B cell (primary cell): ENCODE measurements at regions not wholly inside any gene's neighbourhood (a gene's known extent, or its start where the extent isn't known, plus 50 kb on each side); places are given as distances from the start of the nearest gene placed in this dataset.

Source experiments
- ATAC-seq: fragments of 200-7000 bp; cut with Tn5 transposase; one replicate; pipeline ENCODE4 v1.10.0; 2021; ENCODE audit warnings: low read depth, mild to moderate bottlenecking, moderate number of reproducible peaks, moderate library complexity
- CTCF ChIA-PET: fragments of 350-600 bp; sonication (Branson Sonifier 250); formaldehyde crosslinking; loops from one replicate; lab custom pipeline; 2021; ENCODE audit warnings: antibody characterized with exemption, inconsistent platforms; lab: Charles Lee
- POLR2A ChIA-PET: fragments of 350-600 bp; sonication (Branson Sonifier 250); formaldehyde crosslinking; loops from one replicate; lab custom pipeline; 2021; ENCODE audit warnings: antibody characterized with exemption; lab: Charles Lee
- DNase-seq: peaks from one replicate; pipeline ENCODE4 v3.0.0; 2013
- H2AFZ ChIP-seq: 2 replicates; pipeline ENCODE4 v1.6.1; 2012; ENCODE audit warnings: mild to moderate bottlenecking, low read depth, low read length; ENCODE audit not compliant: insufficient read depth, poor library complexity, severe bottlenecking
- H3K27ac ChIP-seq, 2 donors: 1 replicate in 1 of 2; 2 replicates in 1 of 2; pipeline ENCODE4 v1.5.1; 2012 to 2013; ENCODE audit warnings: low read length in 2 of 2, mild to moderate bottlenecking in 2 of 2, moderate library complexity in 1 of 2
- H3K27me3 ChIP-seq, 4 experiments: fragments of 200-600 bp in 1 of 4; sonication (generic) in 1 of 4; replicated peaks in 1 of 4; 1 replicate in 2 of 4; 2 replicates in 2 of 4; pipeline versions ENCODE4 v1.6.1 to v1.7.0; 2013 to 2016; ENCODE audit warnings: low read length in 3 of 4, mild to moderate bottlenecking in 2 of 4, mixed read lengths in 1 of 4, moderate library complexity in 1 of 4; ENCODE audit not compliant: insufficient read depth in 4 of 4, control insufficient read depth in 3 of 4; ENCODE audit errors: control extremely low read depth in 1 of 4
- H3K36me3 ChIP-seq, 2 experiments: replicated peaks in 1 of 2; 1 replicate in 1 of 2; 2 replicates in 1 of 2; pipeline versions ENCODE4 v1.6.1 to v1.7.1; 2013; ENCODE audit warnings: low read length in 1 of 2; ENCODE audit not compliant: insufficient read depth in 2 of 2, control insufficient read depth in 1 of 2; ENCODE audit errors: control extremely low read depth in 1 of 2, extremely low read depth in 1 of 2
- H3K4me1 ChIP-seq, 2 donors: fragments of 200-600 bp in 1 of 2; sonication (generic) in 1 of 2; 1 replicate in 1 of 2; 2 replicates in 1 of 2; pipeline versions ENCODE4 v1.5.1 to v1.6.1; 2013 to 2017; ENCODE audit warnings: low read length in 2 of 2; ENCODE audit not compliant: control insufficient read depth in 2 of 2, insufficient read depth in 2 of 2
- H3K4me2 ChIP-seq: replicated peaks from 2 replicates; pipeline ENCODE3; 2012; ENCODE audit warnings: mild to moderate bottlenecking, low read depth, low read length; ENCODE audit not compliant: poor library complexity, severe bottlenecking
- H3K4me3 ChIP-seq, 5 experiments: fragments of 200-600 bp in 1 of 5; sonication (generic) in 1 of 5; 1 replicate in 3 of 5; 2 replicates in 2 of 5; pipeline versions ENCODE4 v1.5.1 to v1.7.0; 2011 to 2016; ENCODE audit warnings: low read length in 4 of 5, mild to moderate bottlenecking in 4 of 5, low read depth in 2 of 5, control low read depth in 1 of 5, moderate library complexity in 1 of 5; ENCODE audit not compliant: insufficient read depth in 1 of 5; ENCODE audit errors: control extremely low read depth in 1 of 5, extremely low read depth in 1 of 5
- H3K79me2 ChIP-seq: fragments of 200-600 bp; sonication (generic); one replicate; pipeline ENCODE4 v1.6.0; 2016; ENCODE audit warnings: low read length; ENCODE audit not compliant: control insufficient read depth, insufficient read depth
- H3K9ac ChIP-seq: fragments of 200-600 bp; sonication (generic); 2 replicates; pipeline ENCODE4 v1.6.1; 2017; ENCODE audit warnings: mild to moderate bottlenecking, low read length, moderate library complexity
- H3K9me3 ChIP-seq, 3 donors: one replicate each; pipeline versions ENCODE4 v1.6.1 to v1.7.1; 2013; ENCODE audit warnings: low read length in 2 of 3; ENCODE audit not compliant: control insufficient read depth in 2 of 3, insufficient read depth in 1 of 3; ENCODE audit errors: control extremely low read depth in 1 of 3
- H4K20me1 ChIP-seq: 2 replicates; pipeline ENCODE4 v1.6.0; 2012; ENCODE audit warnings: mild to moderate bottlenecking, low read length; ENCODE audit not compliant: insufficient read depth, control insufficient read depth, poor library complexity, severe bottlenecking
- H3K27ac Mint-ChIP-seq: one replicate; pipeline ENCODE4 v1.8.0; 2021; ENCODE audit warnings: mixed read lengths
- H3K27me3 Mint-ChIP-seq: one replicate; pipeline ENCODE4 v1.8.0; 2021; ENCODE audit warnings: mixed read lengths
- H3K4me1 Mint-ChIP-seq: one replicate; pipeline ENCODE4 v1.8.0; 2021; ENCODE audit warnings: mixed read lengths
- H3K4me3 Mint-ChIP-seq: one replicate; pipeline ENCODE4 v1.8.0; 2021; ENCODE audit warnings: mixed read lengths
- H3K9me3 Mint-ChIP-seq: one replicate; pipeline ENCODE4 v1.8.0; 2022; ENCODE audit warnings: mixed read lengths; ENCODE audit not compliant: insufficient read depth
- CTCF ChIP-seq: fragments of 200-600 bp; IDR thresholded peaks from one replicate; pipeline ENCODE4 v1.8.0; 2022; ENCODE audit warnings: antibody characterized with exemption, mild to moderate bottlenecking
- EZH2 ChIP-seq: IDR thresholded peaks from 2 replicates; pipeline ENCODE4 v1.6.1; 2012; ENCODE audit warnings: borderline replicate concordance, low read depth, mild to moderate bottlenecking, moderate library complexity, low read length; ENCODE audit not compliant: insufficient read depth, poor library complexity, severe bottlenecking
- WGBS: methylation state at CpG from one replicate; pipeline ENCODE4 v1.1.5; 2013; ENCODE audit warnings: missing lambda C conversion rate; ENCODE audit not compliant: insufficient coverage; 5-methylcytosine and 5-hydroxymethylcytosine counted together
- intact Hi-C: fragments of 100-400 bp; cut with micrococcal nuclease; formaldehyde crosslinking; loops from one replicate; pipeline ENCODE4 v1.10.0; 2022

DNA sequence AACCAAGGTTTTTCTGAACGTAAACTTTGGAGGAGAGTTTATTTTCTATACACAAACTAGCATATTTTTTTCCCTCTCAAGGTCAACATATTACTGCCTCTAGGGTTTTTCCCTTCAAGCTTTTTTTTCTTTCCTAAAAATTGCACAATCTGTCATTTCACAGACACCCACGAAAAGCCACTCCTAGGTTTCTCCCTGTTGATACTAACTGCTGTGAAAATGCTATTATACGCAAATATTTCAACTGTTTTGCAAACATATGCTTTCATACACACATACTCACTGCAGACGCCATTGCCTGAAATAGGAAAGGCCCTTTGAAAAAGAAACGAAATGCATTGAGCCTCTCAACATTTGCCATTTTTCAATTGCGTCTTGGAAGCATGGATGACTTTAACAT, 333.0 kb downstream of the CD83 start:
- Mint-ChIP-seq H3K4me1 (peaks cover 30% of the 10 kb centered on the region), H3K27me3 (no peaks in the 10 kb centered on the region), H3K4me3 (no peak overlapping the region), H3K9me3 (peaks cover 9% of the 10 kb centered on the region), H3K27ac (no peak overlapping the region)
- POLR2A ChIA-PET: no interaction called here
- intact Hi-C loops: no loop called here
- no peak for TF ChIP-seq CTCF
- TF ChIP-seq EZH2: no peak
- H3K79me2 ChIP-seq: no peaks in the 10 kb centered on the region
- CTCF ChIA-PET: no interaction called here
- H3K4me1 ChIP-seq: peaks cover 26% of the 10 kb centered on the region in 2 donors
- no peak for ATAC-seq
- no peak overlapping the region for H2AFZ ChIP-seq
- H3K9ac ChIP-seq: no peak overlapping the region
- no peak overlapping the region for H3K27ac ChIP-seq
- H3K9me3 ChIP-seq: peaks cover 0 to 5% (median 0%) of the 10 kb centered on the region in 3 donors
- DNase-seq: no peak
- WGBS: 89% methylated on average over 4 of the region's 6 CpGs
- H3K27me3 ChIP-seq: no peaks in the 10 kb centered on the region
- H4K20me1 ChIP-seq: no peaks in the 10 kb centered on the region
- H3K4me2 ChIP-seq: no peak overlapping the region
- no peaks in the 10 kb centered on the region for H3K36me3 ChIP-seq
- no peak overlapping the region for H3K4me3 ChIP-seq

DNA sequence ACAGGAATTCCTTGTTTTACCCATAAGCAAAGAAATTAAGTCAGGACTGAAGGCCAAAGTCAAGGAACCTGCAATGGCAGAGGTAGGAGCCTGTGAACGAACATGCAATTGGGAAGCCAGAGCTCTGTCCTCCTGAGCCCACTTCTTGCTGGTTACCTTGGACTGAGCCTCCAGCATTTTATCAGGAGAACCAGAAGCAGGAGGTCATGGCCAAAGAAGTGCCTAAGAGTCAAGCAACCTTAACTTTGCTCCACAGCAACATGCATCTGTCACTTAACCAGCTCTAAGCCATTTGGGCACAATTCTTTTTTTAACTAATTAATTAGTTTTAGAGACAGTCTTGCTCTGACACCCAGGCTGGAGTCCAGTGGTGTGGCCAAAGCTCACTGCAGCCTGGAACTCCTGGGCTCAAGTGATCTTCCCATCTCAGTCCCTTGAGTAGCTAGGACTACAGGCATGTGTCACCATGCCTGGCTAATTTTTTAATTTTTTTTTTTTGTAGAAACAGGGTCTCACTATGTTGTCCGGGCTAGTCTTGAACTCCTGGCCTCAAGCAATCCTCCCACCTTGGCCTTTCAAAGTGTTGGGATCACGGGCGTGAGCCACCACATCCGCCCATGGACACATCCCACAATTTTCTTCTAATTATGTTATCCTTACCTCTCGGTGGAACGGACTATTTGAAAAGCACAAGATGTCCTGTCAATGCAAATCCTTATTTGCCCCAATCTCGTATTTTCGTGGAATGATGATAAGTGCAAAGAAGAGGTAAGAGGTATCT, 334.2 kb downstream of the CD83 start:
- intact Hi-C loops: no loop called here
- no peak for ATAC-seq
- H3K36me3 ChIP-seq: no peaks in the 10 kb centered on the region
- H3K4me1 ChIP-seq: peaks cover 26% of the 10 kb centered on the region in 2 donors
- Mint-ChIP-seq H3K9me3 (peaks cover 9% of the 10 kb centered on the region), H3K27me3 (no peaks in the 10 kb centered on the region), H3K4me1 (peaks cover 30% of the 10 kb centered on the region), H3K4me3 (no peak overlapping the region), H3K27ac (no peak overlapping the region)
- no peak overlapping the region for H3K9ac ChIP-seq
- no peaks in the 10 kb centered on the region for H3K27me3 ChIP-seq
- no peak overlapping the region for H3K4me2 ChIP-seq
- no peak overlapping the region for H3K27ac ChIP-seq
- H4K20me1 ChIP-seq: no peaks in the 10 kb centered on the region
- CTCF ChIA-PET: no interaction called here
- WGBS: 95% methylated on average over 4 of the region's 9 CpGs
- POLR2A ChIA-PET: no interaction called here
- H3K79me2 ChIP-seq: no peaks in the 10 kb centered on the region
- no peak for DNase-seq
- H3K4me3 ChIP-seq: no peak overlapping the region
- H2AFZ ChIP-seq: no peak overlapping the region
- TF ChIP-seq CTCF (no peak), EZH2 (no peak)
- H3K9me3 ChIP-seq: peaks cover 0 to 5% (median 0%) of the 10 kb centered on the region in 3 donors
